ENCODE measurements at regions not wholly inside any gene's neighbourhood (a gene's known extent, or its start where the extent isn't known, plus 50 kb on each side); places are given as distances from the start of the nearest gene placed in this dataset.

DNA sequence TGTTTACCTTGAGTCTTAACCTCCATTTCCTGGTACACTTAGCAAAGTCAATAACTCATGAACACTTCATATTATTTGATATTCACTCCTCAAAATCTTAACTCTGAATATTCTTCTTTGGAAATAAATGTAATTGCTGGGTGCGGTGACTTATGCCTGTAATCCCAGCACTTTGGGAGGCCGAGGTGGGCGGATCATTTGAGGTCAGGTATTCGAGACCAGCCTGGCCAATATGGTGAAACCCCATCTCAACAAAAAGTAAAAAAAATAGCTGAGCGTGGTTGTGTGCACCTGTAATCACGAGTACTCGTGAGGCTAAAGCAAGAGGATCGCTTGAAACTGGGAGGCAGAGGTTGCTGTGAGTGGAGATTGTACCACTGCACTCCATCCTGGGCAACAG lies 201.3 kb upstream of the DSEL start:
- TF ChIP-seq, protein P1, sequence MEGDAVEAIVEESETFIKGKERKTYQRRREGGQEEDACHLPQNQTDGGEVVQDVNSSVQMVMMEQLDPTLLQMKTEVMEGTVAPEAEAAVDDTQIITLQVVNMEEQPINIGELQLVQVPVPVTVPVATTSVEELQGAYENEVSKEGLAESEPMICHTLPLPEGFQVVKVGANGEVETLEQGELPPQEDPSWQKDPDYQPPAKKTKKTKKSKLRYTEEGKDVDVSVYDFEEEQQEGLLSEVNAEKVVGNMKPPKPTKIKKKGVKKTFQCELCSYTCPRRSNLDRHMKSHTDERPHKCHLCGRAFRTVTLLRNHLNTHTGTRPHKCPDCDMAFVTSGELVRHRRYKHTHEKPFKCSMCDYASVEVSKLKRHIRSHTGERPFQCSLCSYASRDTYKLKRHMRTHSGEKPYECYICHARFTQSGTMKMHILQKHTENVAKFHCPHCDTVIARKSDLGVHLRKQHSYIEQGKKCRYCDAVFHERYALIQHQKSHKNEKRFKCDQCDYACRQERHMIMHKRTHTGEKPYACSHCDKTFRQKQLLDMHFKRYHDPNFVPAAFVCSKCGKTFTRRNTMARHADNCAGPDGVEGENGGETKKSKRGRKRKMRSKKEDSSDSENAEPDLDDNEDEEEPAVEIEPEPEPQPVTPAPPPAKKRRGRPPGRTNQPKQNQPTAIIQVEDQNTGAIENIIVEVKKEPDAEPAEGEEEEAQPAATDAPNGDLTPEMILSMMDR (IDR thresholded peaks at IDR 0.05; ENCODE audit: insufficient read depth, low read depth, low read length) = no peak
- Histone ChIP-seq H3K4me3 (ENCODE audit: low read depth, low read length) (no peak overlapping the region), H3K36me3 (ENCODE audit: control insufficient read depth, insufficient read depth, low read length) (no peaks in the 10 kb centered on the region), H3K27me3 (ENCODE audit: control insufficient read depth, insufficient read depth, low read length) (no peaks in the 10 kb centered on the region)
- DNase-seq (ENCODE audit: low read depth) = no peak
- ChIA-PET CTCF (no interaction called here), POLR2A (no interaction called here)

DNA sequence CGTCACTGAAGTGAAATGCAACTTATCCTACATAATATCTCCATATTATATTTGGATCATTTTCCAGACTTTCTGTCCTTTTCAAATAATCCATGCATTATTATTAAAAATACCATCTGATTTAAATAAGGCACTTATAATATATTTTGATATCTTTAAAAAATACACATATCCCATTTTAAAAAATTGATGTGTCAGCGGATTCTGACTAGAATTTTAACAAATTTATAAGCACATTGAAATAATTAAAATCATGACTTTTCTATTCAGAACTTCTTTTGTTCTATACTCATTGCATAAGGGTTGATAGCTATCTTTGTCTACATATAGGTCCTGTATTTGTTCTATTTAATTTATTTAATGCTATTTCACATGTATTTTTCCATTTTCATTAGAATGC lies 199.0 kb upstream of the DSEL start:
- no peak for DNase-seq (ENCODE audit: low read depth)
- Histone ChIP-seq H3K27me3 (ENCODE audit: control insufficient read depth, insufficient read depth, low read length) (no peaks in the 10 kb centered on the region), H3K4me3 (ENCODE audit: low read depth, low read length) (no peak overlapping the region), H3K36me3 (ENCODE audit: control insufficient read depth, insufficient read depth, low read length) (no peaks in the 10 kb centered on the region)
- TF ChIP-seq, protein P1 (IDR thresholded peaks at IDR 0.05; ENCODE audit: insufficient read depth, low read depth, low read length) = no peak
- ChIA-PET POLR2A (no interaction called here), CTCF (no interaction called here)

DNA sequence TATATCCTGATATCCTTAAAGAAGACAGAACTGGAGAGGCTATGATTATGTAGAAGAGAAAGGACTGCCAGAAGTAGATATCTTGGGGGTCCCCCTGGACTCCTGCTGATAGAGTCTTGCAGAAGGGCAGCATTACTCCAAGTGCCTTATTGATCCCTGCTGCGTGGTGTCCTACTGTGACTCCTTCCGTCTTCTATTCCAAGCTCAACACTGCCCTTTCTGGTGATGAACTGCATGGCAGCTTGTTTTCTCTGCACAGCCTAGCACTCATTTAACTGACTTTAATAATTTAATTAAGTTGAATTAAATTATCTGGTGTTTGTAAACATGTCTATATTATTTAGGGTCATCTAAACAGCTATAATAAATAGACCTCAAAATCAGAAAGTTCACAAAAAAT lies 194.1 kb upstream of the DSEL start:
- CTCF ChIA-PET = no interaction called here
- H3K4me3 ChIP-seq (ENCODE audit: low read depth, low read length) = no peak overlapping the region

DNA sequence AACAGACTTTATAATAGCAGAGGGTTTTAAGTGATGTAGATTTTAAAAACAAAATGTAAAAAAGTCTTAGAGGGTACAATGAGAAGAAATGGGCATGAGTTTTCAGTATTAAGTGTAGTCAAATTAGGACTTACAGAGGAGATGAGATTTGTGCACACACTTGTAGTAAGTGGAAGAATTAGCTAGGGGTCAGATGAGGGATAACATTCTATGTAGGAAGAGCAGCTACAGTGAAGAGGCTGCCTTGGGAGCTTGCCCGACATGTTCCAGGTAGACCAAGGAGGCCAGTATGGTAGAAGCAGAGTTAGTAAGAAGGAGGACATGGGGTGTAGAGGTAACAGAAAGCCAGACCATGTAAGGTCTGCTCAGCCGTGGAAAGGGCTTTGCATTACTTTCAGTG lies 189.2 kb upstream of the DSEL start:
- ChIA-PET CTCF (no interaction called here), POLR2A (no interaction called here)
- Histone ChIP-seq H3K36me3 (ENCODE audit: control insufficient read depth, insufficient read depth, low read length) (no peaks in the 10 kb centered on the region), H3K27me3 (ENCODE audit: control insufficient read depth, insufficient read depth, low read length) (no peaks in the 10 kb centered on the region), H3K4me3 (ENCODE audit: low read depth, low read length) (no peak overlapping the region)
- TF ChIP-seq, protein P1 (IDR thresholded peaks at IDR 0.05; ENCODE audit: insufficient read depth, low read depth, low read length) = no peak
- DNase-seq (ENCODE audit: low read depth) = no peak

More for the DNA sequence above, 194.1 kb upstream of the DSEL start:
- Histone ChIP-seq H3K36me3 (ENCODE audit: control insufficient read depth, insufficient read depth, low read length) (no peaks in the 10 kb centered on the region), H3K27me3 (ENCODE audit: control insufficient read depth, insufficient read depth, low read length) (no peaks in the 10 kb centered on the region)
- POLR2A ChIA-PET = no interaction called here
- DNase-seq (ENCODE audit: low read depth) = no peak
- TF ChIP-seq, protein P1 (IDR thresholded peaks at IDR 0.05; ENCODE audit: insufficient read depth, low read depth, low read length) = no peak

DNA sequence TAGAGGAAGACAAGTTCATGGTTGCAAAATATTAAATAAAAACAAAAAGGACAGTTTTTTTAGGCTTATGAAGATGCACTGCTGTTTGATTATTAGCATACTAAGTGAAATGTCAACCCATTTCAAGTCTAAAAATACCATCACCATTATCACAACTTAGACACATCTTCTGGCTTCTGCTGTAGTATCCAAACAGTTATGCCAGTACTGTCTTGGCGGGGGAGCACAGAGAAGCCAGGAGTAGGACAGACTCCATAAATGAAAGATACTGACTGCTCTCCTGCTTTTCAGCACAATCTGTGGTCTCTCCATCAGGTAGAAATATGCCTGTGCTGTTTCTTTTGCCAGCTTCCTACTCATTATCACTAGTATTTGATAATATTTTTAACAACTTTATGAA lies 179.2 kb upstream of the DSEL start:
- no peak for DNase-seq (ENCODE audit: low read depth)
- CTCF ChIA-PET = no interaction called here
- H3K36me3 ChIP-seq (ENCODE audit: control insufficient read depth, insufficient read depth, low read length) = no peaks in the 10 kb centered on the region
- TF ChIP-seq, protein P1 (IDR thresholded peaks at IDR 0.05; ENCODE audit: insufficient read depth, low read depth, low read length) = no peak
- no peaks in the 10 kb centered on the region for H3K27me3 ChIP-seq (ENCODE audit: control insufficient read depth, insufficient read depth, low read length)
- POLR2A ChIA-PET = no interaction called here
- H3K4me3 ChIP-seq (ENCODE audit: low read depth, low read length) = no peak overlapping the region
